Neural cell (in vitro differentiated cells): ENCODE measurements at regions not wholly inside any gene's neighbourhood (a gene's known extent, or its start where the extent isn't known, plus 50 kb on each side); places are given as distances from the start of the nearest gene placed in this dataset.

Source experiments
- H2AFZ ChIP-seq: fragments of 200-600, 300-800 bp; sonication (generic), shearing (Covaris generic); 2 replicates; pipeline ENCODE4 v1.6.0; 2014; ENCODE audit warnings: low read depth, mild to moderate bottlenecking, antibody characterized with exemption, low read length, moderate library complexity
- H3F3A ChIP-seq: fragments of 200-600 bp; shearing (Covaris generic); 2 replicates; pipeline ENCODE4 v1.6.1; 2016; ENCODE audit warnings: mild to moderate bottlenecking, moderate library complexity, mixed read lengths, antibody characterized with exemption, low read length; ENCODE audit not compliant: insufficient read depth, poor library complexity, severe bottlenecking
- H3K27ac ChIP-seq: fragments of 200-600, 300-800 bp; sonication (generic), shearing (Covaris generic); 2 replicates; pipeline ENCODE4 v1.5.1; 2014; ENCODE audit warnings: mild to moderate bottlenecking, low read length, moderate library complexity
- H3K27me3 ChIP-seq: fragments of 300-800, 200-600 bp; sonication (generic), shearing (Covaris generic); 2 replicates; pipeline ENCODE4 v1.6.0; 2014; ENCODE audit warnings: mild to moderate bottlenecking, low read depth, low read length, moderate library complexity; ENCODE audit not compliant: insufficient read depth
- H3K36me3 ChIP-seq: fragments of 300-800, 200-600 bp; sonication (generic), shearing (Covaris generic); 2 replicates; pipeline ENCODE4 v1.5.1; 2014; ENCODE audit warnings: mild to moderate bottlenecking, antibody characterized with exemption, low read length, moderate library complexity; ENCODE audit not compliant: insufficient read depth
- H3K4me2 ChIP-seq: fragments of 300-800, 200-600 bp; sonication (generic), shearing (Covaris generic); 2 replicates; pipeline ENCODE4 v1.6.0; 2014; ENCODE audit warnings: mild to moderate bottlenecking, low read length
- H3K4me3 ChIP-seq: fragments of 300-800, 200-600 bp; sonication (generic), shearing (Covaris generic); 2 replicates; pipeline ENCODE4 v1.5.1; 2014; ENCODE audit warnings: mild to moderate bottlenecking, low read length, moderate library complexity
- H3K79me2 ChIP-seq: fragments of 200-600 bp; shearing (Covaris generic); replicated peaks from 2 replicates; pipeline ENCODE4 v1.6.0; 2014; ENCODE audit warnings: mild to moderate bottlenecking, low read length, moderate library complexity; ENCODE audit not compliant: insufficient read depth
- H3K9ac ChIP-seq: fragments of 300-800, 200-600 bp; sonication (generic), shearing (Covaris generic); 2 replicates; pipeline ENCODE4 v1.6.1; 2016; ENCODE audit warnings: mild to moderate bottlenecking, low read length, mixed read lengths
- H3K9me2 ChIP-seq: fragments of 200-600 bp; shearing (Covaris generic); 2 replicates; pipeline ENCODE4 v1.6.1; 2016; ENCODE audit warnings: mild to moderate bottlenecking, low read length, mixed read lengths; ENCODE audit not compliant: insufficient read depth
- H3K9me3 ChIP-seq: fragments of 200-600, 300-800 bp; sonication (generic), shearing (Covaris generic); 2 replicates; pipeline ENCODE4 v1.6.1; 2016; ENCODE audit warnings: mild to moderate bottlenecking, mixed run types, low read length, moderate library complexity, mixed read lengths
- H4K20me1 ChIP-seq: fragments of 200-600 bp; shearing (Covaris generic); 2 replicates; pipeline ENCODE4 v1.6.1; 2016; ENCODE audit warnings: mild to moderate bottlenecking, mixed run types; ENCODE audit not compliant: insufficient read depth
- CTCF ChIP-seq: fragments of 450-650 bp; IDR thresholded peaks from 2 replicates; pipeline ENCODE4 v1.5.1; 2014; ENCODE audit warnings: antibody characterized with exemption, mild to moderate bottlenecking, moderate library complexity; ENCODE audit not compliant: poor library complexity, severe bottlenecking
- EP300 ChIP-seq: fragments of 450-650 bp; conservative IDR thresholded peaks from 2 replicates; pipeline ENCODE4 v1.6.1; 2014; ENCODE audit warnings: antibody characterized with exemption, mild to moderate bottlenecking, moderate library complexity; ENCODE audit not compliant: poor library complexity, severe bottlenecking
- EZH2 ChIP-seq: fragments of 200-600, 300-800 bp; shearing (Covaris generic), sonication (generic); IDR thresholded peaks from 2 replicates; pipeline ENCODE4 v1.6.1; 2014; ENCODE audit warnings: antibody characterized with exemption, low read length, borderline replicate concordance, mild to moderate bottlenecking; ENCODE audit not compliant: insufficient read depth, poor library complexity, severe bottlenecking
- MXI1 ChIP-seq: fragments of 450-650 bp; conservative IDR thresholded peaks from 2 replicates; pipeline ENCODE4 v1.6.1; 2014; ENCODE audit warnings: antibody characterized with exemption, mild to moderate bottlenecking; ENCODE audit not compliant: poor library complexity, severe bottlenecking
- POLR2AphosphoS5 ChIP-seq: IDR thresholded peaks from 2 replicates; pipeline ENCODE4 v1.6.1; 2012
- RAD21 ChIP-seq: fragments of 450-650 bp; conservative IDR thresholded peaks from 2 replicates; pipeline ENCODE4 v1.6.1; 2014; ENCODE audit warnings: antibody characterized with exemption, mild to moderate bottlenecking, moderate library complexity
- REST ChIP-seq: IDR thresholded peaks from 2 replicates; pipeline ENCODE4 v1.6.1; 2012; ENCODE audit warnings: borderline replicate concordance
- SMC3 ChIP-seq: fragments of 450-650 bp; conservative IDR thresholded peaks from 2 replicates; pipeline ENCODE4 v1.6.1; 2014; ENCODE audit warnings: antibody characterized with exemption, mild to moderate bottlenecking, moderate library complexity; ENCODE audit not compliant: poor library complexity
- TAF1 ChIP-seq: IDR thresholded peaks from 2 replicates; pipeline ENCODE4 v1.6.1; 2012; ENCODE audit warnings: low read depth

- H3K9me2 ChIP-seq: no peaks in the 10 kb centered on the region
- TF ChIP-seq EZH2: no peak
- TF ChIP-seq CTCF: no peak
- no peak for TF ChIP-seq RAD21
- TF ChIP-seq REST: no peak
- no peak for TF ChIP-seq MXI1
- TF ChIP-seq SMC3: no peak
- TF ChIP-seq EP300: no peak
- TF ChIP-seq POLR2AphosphoS5: no peak
- no peak for TF ChIP-seq TAF1
- no peaks in the 10 kb centered on the region for H3K79me2 ChIP-seq
- H2AFZ ChIP-seq: no peak overlapping the region
- no peaks in the 10 kb centered on the region for H3K36me3 ChIP-seq
- no peak overlapping the region for H3K4me2 ChIP-seq
- no peak overlapping the region for H3K27ac ChIP-seq
- no peaks in the 10 kb centered on the region for H3K9me3 ChIP-seq
- no peaks in the 10 kb centered on the region for H4K20me1 ChIP-seq
- no peaks in the 10 kb centered on the region for H3F3A ChIP-seq
- no peak overlapping the region for H3K9ac ChIP-seq
- H3K27me3 ChIP-seq: no peaks in the 10 kb centered on the region
- no peak overlapping the region for H3K4me3 ChIP-seq
Observed at GRCh38 chr2:42888321-42889245, 96.2 kb upstream of the HAAO start.

- Histone ChIP-seq H4K20me1 (no peaks in the 10 kb centered on the region), H3K27ac (no peak overlapping the region), H3K27me3 (no peaks in the 10 kb centered on the region), H3K79me2 (no peaks in the 10 kb centered on the region), H2AFZ (no peak overlapping the region), H3K9me2 (no peaks in the 10 kb centered on the region), H3K9me3 (no peaks in the 10 kb centered on the region), H3K4me3 (no peak overlapping the region), H3K9ac (no peak overlapping the region), H3F3A (no peaks in the 10 kb centered on the region), H3K36me3 (no peaks in the 10 kb centered on the region), H3K4me2 (no peak overlapping the region)
- no peak for TF ChIP-seq MXI1
- no peak for TF ChIP-seq EP300
- TF ChIP-seq POLR2AphosphoS5: no peak
- TF ChIP-seq SMC3: no peak
- TF ChIP-seq REST: no peak
- no peak for TF ChIP-seq EZH2
- TF ChIP-seq TAF1: no peak
- TF ChIP-seq CTCF: no peak
- no peak for TF ChIP-seq RAD21
Observed at GRCh38 chr2:42886921-42887320, 94.5 kb upstream of the HAAO start.
